HG03135 (cell line): ENCODE measurements at regions not wholly inside any gene's neighbourhood (a gene's known extent, or its start where the extent isn't known, plus 50 kb on each side); places are given as distances from the start of the nearest gene placed in this dataset.
"Not testable (repeated sequence)": the region's sequence is repeated elsewhere in the genome, so short reads cannot be mapped to it uniquely, and the experiment has no call there.

ENCODE experiments used
- ATAC-seq: cut with Tn5 transposase; IDR thresholded peaks from one replicate; pipeline ENCODE4 v1.9.1; 2021; ENCODE audit warnings: mild to moderate bottlenecking, moderate library complexity; ENCODE audit not compliant: unreplicated experiment

DNA sequence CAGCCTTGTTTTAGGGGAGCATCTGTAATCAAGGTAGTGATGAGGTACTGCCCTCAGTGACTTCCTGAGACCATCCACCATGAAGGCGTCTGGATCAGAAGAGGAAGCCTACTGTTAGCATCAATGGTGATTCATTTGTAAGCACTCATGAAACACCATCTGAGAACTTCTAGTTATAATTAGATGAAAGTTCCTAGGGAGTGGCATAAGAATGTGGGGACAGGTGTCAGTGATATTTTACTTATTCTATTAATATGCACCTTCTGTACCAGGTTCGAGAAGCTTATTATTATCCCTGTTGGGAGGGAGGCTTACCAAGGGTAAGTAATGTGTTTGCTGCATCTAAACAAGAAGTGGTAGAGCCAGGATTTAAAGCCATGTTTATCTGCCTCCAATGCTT is 295.8 kb upstream of the TBL1XR1 start:
- ATAC-seq: no peak

DNA sequence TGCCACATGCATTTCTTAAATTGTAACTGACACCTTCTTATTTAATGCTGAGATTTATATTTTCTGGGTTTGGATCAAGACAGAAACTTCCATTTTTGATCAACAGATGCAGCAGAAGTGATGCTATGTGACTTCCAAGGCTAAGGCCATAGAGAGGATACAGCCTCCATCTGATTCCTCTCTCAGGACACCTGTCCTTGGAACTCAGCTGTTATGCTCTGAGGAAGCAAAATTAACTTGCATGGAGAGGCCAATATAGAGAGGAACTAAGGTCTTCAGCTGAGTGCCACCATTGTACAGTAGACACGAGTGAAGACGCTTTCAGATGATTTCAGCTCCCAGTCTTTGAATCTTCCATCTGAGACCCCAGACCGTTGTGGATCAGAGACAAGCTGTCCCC is 296.9 kb upstream of the TBL1XR1 start:
- no peak for ATAC-seq

DNA sequence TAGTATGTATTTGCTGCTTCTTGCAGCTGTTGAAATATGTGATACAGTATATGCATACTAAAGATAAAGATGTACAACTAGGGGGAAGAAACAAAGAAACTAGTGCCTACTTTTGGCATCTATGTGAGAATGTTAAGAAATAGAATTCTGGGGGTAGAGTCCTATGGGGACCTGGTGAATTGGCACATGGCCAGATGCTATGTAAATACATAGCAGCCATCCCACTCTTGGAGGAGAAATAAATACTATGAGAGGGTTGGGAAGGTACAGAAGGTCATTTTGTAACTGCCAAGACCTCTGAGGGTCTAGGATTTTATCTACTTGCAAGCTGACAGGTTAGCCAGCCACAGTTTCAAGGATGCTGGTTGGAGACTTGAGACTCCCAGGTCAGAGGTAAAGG is 298.3 kb upstream of the TBL1XR1 start:
- no peak for ATAC-seq

DNA sequence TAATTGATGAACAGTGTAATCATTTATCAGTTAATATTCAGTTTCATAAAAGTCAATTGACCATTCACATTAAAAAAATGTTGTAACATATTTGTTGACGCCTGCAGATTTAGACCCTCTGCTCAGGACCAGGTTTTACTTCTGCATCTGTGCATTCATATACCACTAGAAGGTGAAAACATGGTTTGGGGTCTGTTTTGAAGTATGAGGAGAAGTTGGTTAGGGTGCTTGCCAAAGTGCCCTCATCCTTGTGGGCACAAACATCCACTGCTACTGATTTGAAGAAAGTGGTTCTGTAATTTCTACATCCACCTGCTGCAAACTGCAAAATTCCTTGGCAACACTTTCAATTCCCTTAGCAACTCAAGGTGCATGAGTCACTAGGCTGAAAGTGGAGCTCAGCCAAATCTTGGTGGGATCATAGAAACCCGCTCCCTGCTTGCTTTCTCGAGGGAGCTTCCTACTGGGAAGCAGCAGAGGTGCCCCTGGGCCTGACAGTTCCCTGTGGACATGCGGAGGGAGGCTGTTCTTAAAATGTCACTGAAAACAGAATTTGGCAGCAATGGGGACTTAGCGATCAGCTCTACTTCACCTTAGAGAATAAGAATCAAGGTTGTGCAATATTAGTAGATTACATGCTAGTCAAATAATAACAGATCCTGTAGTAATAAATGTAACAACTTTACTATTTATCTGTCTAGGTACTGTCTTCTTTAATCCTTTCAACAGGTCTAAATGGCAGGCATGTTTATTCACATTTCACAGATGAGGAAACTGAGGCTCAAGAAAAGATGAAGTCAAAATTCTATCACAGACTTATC is 301.0 kb upstream of the TBL1XR1 start:
- ATAC-seq: no peak

DNA sequence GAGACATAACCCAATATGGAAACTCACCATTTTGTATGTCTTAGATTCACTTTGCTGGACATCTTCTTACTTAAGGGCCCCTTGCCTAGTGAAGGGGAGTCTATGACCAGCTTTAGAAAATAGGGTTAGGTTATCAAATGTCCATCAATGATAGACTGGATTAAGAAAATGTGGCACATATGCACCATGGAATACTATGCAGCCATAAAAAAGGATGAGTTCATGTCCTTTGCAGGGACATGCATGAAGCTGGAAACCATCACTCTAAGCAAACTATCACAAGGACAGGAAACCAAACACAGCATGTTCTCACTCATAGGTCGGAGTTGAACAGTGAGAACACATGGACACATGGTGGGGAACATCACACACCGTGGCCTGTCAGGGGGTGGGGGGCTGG is 301.8 kb upstream of the TBL1XR1 start:
- ATAC-seq: not testable (repeated sequence)

DNA sequence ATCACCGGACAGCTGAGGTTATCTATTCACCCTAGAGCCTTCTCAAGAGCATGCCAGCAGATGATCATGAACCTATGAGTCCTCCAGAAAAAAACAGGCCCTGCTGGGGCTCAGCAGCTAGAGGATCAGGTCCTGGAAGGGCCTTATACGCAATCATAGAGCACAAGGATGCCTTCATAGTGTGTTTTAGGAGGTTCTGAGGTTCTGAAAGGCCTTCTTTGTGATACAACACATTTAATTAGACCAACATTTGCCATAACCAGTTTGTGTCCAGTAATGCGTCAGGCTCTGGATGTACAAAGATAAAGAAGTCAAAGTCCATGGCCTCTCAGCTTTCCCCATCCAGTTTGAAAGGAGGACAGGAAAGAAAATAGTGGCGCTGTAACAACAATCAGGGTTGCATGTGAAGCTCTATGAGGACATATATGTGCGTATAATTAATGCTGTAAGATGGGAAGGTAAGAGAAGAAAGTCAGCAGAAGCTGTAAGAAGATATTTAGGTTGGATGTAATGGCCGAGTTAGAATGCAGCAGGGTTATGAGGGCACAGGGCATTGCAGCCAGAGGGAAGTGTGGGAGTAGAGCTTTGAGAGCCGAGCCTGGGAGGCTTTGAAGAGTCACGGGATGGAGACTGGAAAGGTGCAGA is 302.6 kb upstream of the TBL1XR1 start:
- ATAC-seq: no peak

DNA sequence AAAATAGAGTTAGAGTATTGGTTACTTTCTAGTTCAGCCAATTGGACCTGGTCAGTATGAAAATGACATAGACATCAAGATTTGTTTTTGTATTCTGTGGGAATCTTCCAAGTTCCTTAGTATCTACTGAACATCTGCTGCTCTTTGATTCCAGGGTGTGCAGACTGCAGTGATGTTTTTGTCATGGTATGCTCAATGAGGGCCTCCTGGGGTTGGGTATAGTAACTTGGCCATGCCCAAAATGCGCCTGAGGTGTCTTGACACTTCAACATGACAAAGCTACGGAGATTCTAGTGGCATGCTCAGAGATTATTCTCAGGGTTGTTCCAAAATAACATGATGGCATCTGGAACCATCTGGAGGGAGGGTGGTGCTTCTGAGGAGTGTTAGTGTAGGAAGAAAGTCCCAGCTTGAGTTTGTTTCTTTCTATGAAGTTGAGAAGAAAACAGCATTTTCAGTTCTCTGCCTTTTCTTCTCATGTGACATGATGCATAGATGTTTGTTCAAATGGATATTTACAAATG is 313.5 kb upstream of the TBL1XR1 start:
- ATAC-seq: no peak

DNA sequence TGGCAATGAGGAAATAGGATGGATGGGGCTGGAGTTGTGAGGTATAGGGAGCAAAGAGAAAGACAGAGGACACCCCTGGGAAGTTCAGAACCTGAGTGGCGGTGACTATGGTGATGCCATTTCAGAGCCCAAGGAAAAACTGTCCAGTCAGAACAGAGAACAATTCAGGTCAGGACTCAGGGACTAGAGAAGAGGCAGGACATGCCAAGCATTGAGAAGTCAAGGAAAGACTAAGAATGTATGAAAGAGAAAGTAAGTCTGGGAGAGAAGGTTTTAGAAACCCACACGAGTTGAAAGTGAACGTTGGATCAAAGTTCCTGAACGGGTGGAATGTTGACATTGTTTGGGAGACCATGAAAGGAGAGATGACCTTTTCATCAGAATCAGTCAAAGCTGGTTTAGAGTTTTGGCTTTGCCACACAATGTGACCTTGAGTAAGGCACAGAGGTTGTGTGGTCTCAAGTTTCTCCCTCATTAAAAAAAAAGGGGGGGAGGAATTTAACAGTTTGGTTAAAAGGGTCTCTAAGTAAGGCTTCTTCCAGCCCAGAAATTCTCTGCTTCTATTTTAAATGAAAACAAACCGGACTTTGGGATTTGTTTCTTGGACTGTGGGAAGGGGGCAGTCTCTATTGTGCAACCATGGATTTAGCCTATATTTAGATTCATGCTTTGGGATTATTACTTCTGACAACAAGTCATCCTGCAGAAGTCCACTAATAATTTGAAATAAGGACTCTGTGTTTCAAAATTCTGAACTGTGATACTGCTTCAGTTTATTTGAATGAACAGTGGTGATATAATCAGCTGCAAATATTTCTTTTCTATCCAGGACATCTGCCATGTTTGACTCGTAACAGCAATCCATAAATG is 315.9 kb upstream of the TBL1XR1 start:
- ATAC-seq: no peak

DNA sequence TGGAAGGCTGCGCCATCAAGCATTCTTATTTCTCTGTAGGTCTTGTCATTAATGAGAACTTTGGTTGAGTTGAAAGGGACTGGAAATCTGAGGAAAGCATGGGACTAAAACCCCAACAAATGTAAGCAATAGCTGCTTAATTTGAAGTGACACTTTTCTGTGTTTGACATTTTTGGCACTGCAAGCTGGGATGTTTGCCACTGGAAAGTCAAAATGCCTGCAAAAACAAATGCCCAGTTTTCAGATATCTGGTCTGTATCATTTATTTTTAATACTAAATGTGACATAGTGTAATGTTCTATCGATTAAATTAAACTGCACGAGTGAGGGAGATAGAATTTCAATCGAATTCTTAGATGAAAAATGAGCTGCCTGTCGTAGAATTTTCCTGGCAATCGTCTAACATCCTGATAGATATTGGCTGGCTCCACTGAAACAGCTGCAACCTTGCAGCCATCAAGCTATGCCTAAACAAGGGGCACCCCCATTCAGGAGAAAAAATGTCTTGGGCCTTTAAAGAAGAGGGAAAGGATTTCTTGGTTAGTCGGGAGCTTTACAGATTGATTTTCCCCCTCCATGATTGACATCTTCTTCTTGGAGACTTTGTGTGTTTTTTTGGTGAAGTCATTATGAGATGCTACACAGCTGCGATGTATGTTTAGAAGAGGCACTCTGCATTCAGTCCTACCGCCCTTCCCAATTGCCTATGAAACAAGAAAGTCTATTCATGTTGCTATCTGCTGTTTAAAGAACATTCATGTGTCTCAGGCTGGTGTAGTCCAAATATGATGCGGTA is 316.7 kb upstream of the TBL1XR1 start:
- ATAC-seq: no peak

DNA sequence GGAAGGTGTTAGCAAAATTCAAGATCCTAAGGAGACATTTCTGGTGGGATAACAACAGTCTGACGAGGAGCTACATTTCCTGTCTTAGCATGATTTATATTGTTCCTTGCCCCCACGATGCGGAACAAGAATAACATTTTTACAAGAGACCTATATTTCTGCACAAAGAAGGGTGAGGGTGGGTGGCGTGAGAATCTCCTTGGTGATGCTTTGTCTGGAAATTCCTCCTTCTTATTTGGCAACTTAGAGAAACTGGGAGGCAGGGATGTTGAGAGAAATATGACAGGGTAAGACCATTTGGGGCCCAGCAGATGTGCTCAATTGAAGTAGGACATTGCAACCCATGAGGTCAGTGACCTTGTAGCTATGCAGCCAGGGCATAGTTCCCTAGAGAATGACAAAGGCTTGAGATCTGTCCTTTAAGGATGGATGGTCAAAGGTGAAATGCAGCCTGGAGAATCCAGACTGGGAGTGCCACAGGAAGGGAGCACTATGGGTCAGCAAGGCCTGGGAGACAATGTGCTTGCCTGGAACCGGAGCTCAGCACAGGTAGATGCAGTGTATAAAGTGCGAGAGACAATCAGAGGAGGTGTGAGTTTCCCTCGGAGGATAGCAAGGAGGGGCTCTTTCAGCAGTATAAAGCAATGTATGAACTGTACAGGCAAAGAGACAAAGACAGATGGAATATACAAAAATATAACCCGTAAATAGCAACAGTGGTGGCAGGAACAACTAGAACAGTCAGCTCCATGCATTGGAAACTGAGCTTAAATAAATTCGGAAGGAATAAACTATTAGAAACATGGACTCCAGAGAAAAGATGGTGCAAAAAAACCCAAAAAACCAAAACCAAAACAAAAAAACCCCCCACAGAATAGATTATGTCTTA is 317.6 kb upstream of the TBL1XR1 start:
- no peak for ATAC-seq

DNA sequence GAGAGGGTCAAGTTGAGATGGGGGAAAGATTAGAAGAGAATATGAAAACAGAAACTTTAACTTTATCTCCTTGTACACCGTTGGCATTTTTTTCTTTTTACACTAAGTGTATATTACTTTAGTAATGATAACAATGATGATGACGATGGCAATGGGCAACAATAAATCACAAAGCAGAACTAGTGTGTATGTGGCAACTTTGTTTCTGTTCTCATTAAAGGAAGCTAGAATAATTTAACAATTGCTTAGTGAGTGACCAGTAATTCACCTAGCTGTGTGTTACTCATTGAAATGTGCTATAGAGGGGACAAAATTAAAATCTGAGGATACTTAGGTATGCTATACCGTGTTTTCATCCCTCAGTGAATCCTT is 318.5 kb upstream of the TBL1XR1 start:
- no peak for ATAC-seq

DNA sequence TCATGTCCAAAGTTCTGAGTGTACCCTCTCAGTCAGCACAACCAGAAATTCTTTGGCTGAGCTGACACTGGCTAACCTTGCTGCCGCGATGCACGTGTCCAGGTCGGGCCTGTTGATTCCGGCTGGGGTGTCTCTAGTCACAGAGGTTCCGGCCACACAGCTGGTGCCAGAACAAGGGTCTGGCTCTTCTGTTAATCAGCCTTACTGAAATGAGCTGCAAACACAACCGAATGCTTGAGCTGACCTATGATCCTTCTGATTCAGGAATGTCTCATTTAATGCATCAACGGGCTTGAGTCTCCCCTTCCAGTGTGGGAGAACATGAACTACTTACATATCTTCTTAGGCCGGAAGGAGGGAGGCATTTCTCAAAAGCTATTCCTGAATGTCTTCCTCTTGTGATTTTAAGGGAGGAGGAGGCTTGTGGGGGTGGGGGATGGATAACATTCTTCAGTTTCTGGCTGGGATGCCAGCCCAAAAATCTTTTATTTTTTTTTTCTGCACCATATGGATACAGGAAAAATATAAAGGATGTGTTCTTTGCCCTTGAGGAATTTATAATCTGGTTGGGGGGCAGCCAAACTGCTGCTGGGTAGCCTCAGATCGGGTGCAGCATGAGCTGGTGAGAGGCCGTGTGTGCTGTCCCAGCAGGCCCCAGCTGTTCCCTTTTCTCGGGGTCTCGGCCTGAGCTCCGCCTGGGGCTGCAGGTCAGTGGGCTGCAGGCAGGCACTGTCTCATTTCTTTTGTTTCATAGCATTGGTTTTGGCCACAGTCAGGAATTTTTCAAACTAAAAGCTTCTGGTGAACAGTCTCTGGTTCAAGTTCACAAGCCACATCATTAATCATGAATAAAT is 319.1 kb upstream of the TBL1XR1 start:
- no peak for ATAC-seq

DNA sequence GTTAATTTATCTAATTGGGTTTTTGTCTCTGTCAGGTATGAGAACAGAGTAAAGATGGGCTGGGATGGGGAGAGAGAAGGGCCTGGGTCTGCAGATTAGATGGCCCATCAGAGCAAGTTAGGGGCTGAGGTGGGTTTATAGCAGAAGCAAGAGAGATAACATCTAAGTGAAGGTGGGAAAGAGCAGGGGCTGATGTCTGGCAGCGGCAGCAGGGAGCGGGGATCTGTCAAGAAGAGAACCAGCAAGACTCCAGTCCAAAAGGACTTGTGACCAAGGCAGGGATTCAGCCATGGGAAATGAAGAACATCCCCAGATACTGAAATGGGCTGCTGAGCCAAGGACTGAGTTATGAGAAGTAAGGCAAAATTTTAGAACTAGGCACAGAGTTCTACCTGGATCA is 320.6 kb upstream of the TBL1XR1 start:
- no peak for ATAC-seq

DNA sequence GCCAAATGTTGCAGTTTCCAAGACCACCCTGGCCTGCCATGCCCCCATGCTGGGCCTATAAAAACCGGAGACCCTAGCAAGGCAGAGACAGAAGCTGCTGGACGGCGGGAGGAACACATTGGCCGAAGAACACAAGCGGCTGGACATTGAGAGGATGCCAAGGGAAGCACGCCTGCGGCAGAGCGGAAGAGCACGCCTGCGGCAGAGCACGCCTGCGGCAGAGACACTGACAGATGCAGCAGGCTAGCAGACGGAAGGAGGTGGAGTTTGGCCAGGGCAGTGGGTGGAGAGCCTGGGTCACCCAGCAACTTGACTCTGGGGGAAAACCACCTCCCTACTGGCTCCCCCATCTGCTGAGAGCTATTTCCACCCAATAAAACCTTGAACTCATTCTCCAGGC is 322.3 kb upstream of the TBL1XR1 start:
- no peak for ATAC-seq

DNA sequence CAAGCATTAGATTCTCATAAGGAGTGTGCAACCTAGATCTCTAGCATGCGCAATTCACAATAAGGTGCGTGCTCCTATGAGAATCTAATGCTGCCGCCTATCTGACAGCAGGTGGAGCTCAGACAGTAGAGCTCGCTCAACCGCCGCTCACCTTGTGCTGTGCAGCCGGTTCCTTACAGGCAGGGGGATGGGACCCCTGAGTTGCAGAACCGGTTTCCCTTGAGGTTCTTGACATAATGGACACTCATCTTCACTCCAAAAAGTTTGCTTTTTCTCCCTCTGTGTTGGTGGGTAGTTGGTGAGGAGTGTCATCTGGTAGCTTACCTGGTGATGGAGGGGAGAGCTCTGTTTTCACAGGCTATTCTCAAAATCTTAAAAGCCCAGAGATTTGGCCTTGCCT is 324.0 kb upstream of the TBL1XR1 start:
- no peak for ATAC-seq

DNA sequence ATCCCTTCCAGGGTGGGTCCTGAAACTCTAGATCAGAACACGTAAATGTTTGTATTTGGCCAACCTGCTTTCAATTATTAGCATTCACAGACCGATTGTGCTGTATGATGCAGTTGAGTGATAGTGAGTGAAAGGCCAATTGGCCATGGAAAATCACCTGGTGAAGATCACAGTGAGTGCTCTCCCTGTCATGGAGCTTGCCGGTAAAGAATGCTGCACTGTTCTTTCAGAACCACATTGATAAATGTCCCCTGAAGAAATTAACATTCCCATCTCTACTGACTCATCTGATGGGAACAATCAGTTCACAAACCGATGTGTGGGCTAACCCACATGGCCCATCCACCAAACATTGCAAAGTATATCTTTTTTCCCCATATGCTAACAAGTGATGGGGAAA is 324.8 kb upstream of the TBL1XR1 start:
- ATAC-seq: no peak

DNA sequence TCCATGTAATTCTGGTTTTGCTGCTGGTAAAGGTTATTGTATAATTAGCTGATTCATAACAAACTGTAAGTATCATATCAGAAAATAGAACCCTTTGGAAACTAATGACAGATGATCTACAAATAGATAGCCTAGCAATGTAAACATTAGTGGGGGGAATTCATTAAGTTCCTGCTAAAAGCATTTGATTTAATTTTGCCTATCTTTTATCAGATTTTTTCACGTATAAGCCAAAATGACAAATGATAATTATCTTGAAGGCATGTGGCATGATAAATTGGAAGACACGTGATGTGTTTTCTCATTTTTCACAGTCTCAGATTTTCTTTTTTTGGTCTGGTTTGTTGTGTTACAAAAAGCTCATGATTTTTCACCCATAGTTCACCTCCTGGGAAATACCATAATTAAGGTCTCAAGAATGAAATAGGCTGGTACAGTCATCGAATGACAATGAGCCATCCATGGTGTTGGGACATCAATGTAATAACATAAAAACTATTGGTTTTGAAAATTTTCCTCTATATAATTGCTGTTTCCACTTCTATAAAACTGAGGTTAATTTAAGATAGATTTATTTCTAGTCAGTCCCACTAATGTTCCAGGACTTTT is 325.9 kb upstream of the TBL1XR1 start:
- ATAC-seq: no peak

DNA sequence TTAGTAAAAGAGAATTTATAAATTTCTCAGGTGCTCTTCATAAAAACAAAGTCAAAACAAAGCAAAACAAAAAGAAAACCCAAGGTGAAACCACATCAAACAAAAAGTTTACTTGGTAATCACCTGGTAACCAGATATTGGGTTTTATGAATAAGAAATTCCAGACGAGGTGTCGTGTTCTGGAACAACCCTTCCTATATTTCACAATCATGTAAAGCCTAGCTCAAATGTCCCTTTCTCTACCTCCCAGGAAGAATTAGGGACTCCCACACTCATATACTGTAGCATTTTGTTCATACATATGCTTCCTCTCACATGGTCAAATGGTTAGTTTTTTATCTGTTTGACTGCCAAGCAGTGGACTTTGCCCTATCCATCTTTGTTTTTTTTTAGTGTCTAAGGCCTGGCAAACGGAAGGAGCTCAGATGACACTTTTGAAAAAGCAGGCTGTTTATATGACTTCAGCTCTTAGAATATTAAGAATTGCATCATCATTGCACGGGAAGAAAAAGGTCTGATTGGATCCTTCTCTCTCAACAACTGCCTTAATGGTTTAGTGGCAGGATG is 326.7 kb upstream of the TBL1XR1 start:
- ATAC-seq: no peak
